ENCODE measurements at regions not wholly inside any gene's neighbourhood (a gene's known extent, or its start where the extent isn't known, plus 50 kb on each side); places are given as distances from the start of the nearest gene placed in this dataset.

- Histone ChIP-seq H3K4me1 (ENCODE audit: insufficient read depth, low read length) (no peaks in the 10 kb centered on the region), H3K9me3 (ENCODE audit: control insufficient read depth, low read depth, low read length) (no peaks in the 10 kb centered on the region), H4K5ac (ENCODE audit: insufficient read length, low read depth, low read length) (no peak overlapping the region), H3K27me3 (ENCODE audit: insufficient read depth, low read length) (no peaks in the 10 kb centered on the region), H2BK5ac (ENCODE audit: insufficient read length, low read length) (no peak overlapping the region), H2BK12ac (ENCODE audit: insufficient read length, low read depth, low read length) (no peak overlapping the region), H4K91ac (ENCODE audit: insufficient read length, low read depth, low read length) (no peak overlapping the region), H2AK5ac (ENCODE audit: insufficient read length, low read length) (no peak overlapping the region), H3K9ac (ENCODE audit: extremely low read depth, insufficient read length, low read length) (no peak overlapping the region), H2BK120ac (ENCODE audit: low read depth, low read length, poor library complexity, severe bottlenecking) (no peak overlapping the region), H3K14ac (ENCODE audit: insufficient read depth, low read length) (no peak overlapping the region), H3K27ac (ENCODE audit: insufficient read length, low read depth, low read length) (no peak overlapping the region), H3K4ac (ENCODE audit: low read depth, low read length) (no peak overlapping the region), H4K8ac (replicated peaks; ENCODE audit: insufficient read length, low read depth, low read length) (no peak overlapping the region), H3K18ac (ENCODE audit: insufficient read length, low read depth, low read length) (no peak overlapping the region), H2BK15ac (ENCODE audit: low read depth, low read length) (no peak overlapping the region), H3K56ac (ENCODE audit: insufficient read length, low read depth, low read length) (no peak overlapping the region), H3K23me2 (ENCODE audit: insufficient read length, low read depth, low read length, poor library complexity, severe bottlenecking) (no peaks in the 10 kb centered on the region), H2AFZ (ENCODE audit: low read length) (no peak overlapping the region), H3K79me2 (ENCODE audit: insufficient read depth, low read length) (no peaks in the 10 kb centered on the region), H3K4me2 (ENCODE audit: insufficient read depth, insufficient read length, low read length) (no peak overlapping the region), H3K79me1 (ENCODE audit: insufficient read depth, low read depth, low read length, poor library complexity, severe bottlenecking) (no peaks in the 10 kb centered on the region), H2BK20ac (ENCODE audit: low read depth, low read length, poor library complexity, severe bottlenecking) (no peak overlapping the region), H3K23ac (ENCODE audit: insufficient read length, low read depth, low read length) (no peak overlapping the region), H4K20me1 (ENCODE audit: control insufficient read depth, insufficient read depth, insufficient read length) (no peaks in the 10 kb centered on the region), H3T11ph (ENCODE audit: low read length) (no peak overlapping the region)
- TF ChIP-seq CTCF (conservative IDR thresholded peaks at IDR 0.05), result no peak
- Mint-ChIP-seq H3K4me1 (no peaks in the 10 kb centered on the region), H3K27me3 (ENCODE audit: low read depth) (no peaks in the 10 kb centered on the region), H3K4me3 (no peak overlapping the region), H3K36me3 (ENCODE audit: insufficient read depth in 1 of 3, low read depth in 3 of 3) (no peaks in the 10 kb centered on the region), H3K27ac (no peak overlapping the region), H3K9me3 (no peaks in the 10 kb centered on the region)
- DNase-seq, result no peak
- WGBS (ENCODE audit: extremely low coverage, insufficient read length, low lambda C conversion rate), result no CpG with 5 or more reads among the region's 5 CpGs
These were observed 727.0 kb downstream of the C12orf50 start for GRCh38 chr12:87302126-87302745.
